ELR (cell line): ENCODE measurements at regions not wholly inside any gene's neighbourhood (a gene's known extent, or its start where the extent isn't known, plus 50 kb on each side); places are given as distances from the start of the nearest gene placed in this dataset.

Experiments used
- DNase-seq: peaks from one replicate; pipeline ENCODE4 v3.0.0-alpha.2; 2015; ENCODE audit warnings: low read depth

DNA sequence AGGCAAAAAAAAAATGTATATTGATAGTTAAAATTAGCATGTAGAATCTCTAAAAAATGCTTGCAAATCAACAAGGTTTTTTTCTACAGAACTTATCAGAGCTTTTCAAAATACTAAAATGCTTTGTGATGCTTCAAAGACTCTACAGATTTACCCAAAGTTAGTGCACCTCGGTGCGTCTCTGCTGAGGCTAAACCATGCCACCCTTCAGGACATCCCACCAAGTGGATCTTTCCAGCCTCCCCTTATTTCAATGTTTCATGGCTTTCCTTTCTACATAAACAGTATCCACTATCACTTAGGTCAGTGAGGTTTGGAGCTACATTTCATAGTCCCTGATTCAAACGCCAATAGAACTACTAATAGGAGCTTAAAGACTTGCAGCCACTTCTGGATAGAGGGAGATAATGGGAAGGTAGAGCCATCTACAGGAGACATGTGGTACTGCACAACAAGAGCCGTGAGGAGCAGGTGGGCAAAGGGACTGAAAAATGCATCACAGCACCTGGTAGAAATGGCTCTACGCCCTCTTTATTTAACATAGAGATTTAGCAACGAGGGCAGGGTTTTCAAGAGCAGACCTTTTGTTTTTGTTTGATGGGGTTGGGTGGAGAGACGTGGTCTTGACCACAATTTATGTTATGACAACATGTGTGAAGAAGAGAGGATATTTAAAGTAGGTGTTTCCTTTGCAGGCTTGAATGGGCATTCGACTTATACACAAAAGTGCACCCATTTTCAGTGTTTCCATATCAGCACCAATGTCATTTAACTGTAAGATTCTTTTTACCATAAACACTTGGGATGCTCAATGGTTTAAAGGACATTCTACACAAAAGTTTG, 56.1 kb upstream of the SLC35G4 start:
- peak; percentile 66 for DNase-seq

DNA sequence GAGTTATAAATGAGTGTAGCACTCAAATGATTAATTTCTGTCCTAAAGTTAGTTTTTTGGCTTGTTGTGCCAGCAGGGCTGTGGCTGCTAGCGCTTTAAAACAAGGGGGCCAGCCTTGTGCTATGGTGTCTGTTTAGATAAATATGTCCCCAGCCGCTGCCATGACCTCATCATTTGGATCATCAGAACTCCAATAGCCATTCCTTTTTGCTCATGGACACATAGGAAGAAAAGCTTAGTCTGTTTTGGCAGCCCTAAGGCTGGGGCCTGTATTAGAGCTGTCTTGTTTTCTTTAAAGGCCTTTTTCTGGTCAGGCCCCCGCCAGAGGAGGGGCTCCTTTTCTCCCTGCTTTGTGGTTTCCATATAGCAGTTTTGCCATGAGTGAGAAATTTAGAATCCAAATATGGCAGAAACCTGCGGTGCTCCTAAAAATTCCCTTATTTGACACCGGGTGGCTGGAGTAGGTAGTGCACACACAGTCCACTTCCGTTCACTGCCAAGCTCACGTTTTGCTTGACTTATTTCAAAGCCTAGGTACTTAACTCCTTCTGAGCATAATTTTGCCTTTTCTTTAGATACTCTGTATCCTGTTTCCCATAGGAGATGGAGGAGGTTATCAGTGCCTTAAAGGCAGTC, 60.4 kb upstream of the SLC35G4 start:
- no peak for DNase-seq

DNA sequence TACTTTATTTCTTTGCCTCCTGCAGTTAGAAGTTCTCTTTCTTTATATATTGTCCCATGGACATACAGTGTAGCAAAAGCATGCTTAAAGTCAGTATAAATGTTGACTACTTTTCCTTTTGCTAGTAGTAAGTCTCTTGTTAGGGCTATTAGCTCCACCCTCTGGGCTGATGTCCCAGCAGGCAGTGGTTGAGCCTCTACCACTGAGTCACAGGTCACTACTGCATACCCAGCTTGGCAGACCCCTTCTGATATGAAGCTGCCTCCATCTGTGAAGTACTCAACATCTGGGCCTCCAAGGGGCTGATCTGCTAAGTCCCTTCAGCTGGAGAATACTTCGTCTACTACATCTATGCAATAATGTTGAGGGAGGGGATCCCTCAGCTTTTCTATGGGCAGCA, 61.0 kb upstream of the SLC35G4 start:
- DNase-seq = no peak

DNA sequence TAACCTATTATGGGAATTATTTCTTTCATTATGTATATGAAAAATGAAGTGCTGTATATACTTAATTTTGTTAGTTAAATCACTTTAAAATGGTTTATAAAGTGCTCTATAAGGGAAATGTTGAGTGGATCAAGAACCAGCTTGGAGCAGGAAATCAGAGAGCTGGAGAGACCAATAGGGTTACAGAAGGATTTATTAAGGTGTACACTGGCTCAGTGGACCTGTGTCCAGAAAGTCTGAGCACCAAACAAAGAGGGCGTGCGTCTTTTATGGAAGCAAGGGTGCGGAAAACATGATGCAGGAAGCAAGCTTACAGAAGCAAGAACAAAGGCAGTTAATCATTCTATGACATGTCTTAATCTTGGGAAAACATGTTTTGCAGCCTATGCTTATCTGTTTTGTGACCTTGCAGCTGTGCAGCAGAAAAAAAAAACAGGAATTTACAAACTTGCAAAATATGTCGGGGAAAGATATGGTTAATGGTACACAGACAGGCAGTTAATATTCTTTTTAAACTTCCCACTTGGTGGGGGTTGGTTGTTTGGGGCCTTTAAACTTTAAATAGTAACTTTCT, 65.2 kb upstream of the SLC35G4 start:
- DNase-seq = no peak

GRCh38 chr18:11541179-11541578, 68.2 kb upstream of the SLC35G4 start:
- DNase-seq = no peak

- peak; percentile 28 for DNase-seq
These were observed 75.4 kb upstream of the SLC35G4 start for GRCh38 chr18:11533942-11534496.

- no peak for DNase-seq
These were observed 75.9 kb upstream of the SLC35G4 start for GRCh38 chr18:11533513-11533890.

GRCh38 chr18:11532758-11533512, 76.5 kb upstream of the SLC35G4 start:
- DNase-seq = no peak

DNA sequence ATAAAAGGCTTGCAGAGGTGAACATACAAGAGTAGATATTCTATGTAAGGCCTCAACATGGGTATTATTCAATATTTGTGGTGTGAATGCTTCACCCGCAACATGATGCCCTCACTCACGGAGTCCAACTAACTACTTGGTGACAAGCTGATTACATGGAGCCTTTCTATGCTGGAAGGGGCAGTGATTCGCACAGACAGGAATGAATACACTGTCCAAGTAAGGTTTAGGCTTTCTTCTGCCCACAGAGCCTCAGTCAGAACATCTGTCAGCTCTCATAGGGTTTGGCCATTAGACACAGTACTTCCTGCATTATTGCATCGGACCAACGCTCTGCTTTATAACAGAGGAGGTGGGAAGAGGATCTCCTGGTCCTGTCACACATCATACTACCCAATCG, 80.3 kb upstream of the SLC35G4 start:
- DNase-seq = no peak

GRCh38 chr18:11526675-11527074, 82.7 kb upstream of the SLC35G4 start:
- DNase-seq = no peak

GRCh38 chr18:11523804-11524203, 85.6 kb upstream of the SLC35G4 start:
- no peak for DNase-seq

- no peak for DNase-seq
These were observed 86.4 kb upstream of the SLC35G4 start for GRCh38 chr18:11522992-11523391.

DNA sequence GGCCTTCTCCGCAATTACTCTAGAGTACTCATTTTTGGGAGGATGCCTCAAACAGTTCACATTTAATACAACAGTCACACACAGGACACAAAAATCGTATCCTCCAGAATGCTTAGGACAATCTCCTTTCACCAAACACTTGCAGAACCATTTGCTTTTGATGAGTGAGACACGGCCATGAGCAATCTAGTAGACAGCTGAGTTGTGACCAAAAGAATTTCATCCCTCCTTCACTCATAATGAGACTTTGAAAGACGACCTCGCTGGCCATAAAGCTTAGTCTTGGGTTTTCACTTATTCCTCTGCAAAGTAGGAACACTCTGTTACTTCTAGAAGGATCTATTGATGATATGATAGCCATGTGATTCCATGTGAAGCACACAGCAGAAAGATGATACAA, 87.5 kb upstream of the SLC35G4 start:
- DNase-seq = no peak

GRCh38 chr18:11520536-11520935, 88.9 kb upstream of the SLC35G4 start:
- peak; percentile 20 for DNase-seq

DNA sequence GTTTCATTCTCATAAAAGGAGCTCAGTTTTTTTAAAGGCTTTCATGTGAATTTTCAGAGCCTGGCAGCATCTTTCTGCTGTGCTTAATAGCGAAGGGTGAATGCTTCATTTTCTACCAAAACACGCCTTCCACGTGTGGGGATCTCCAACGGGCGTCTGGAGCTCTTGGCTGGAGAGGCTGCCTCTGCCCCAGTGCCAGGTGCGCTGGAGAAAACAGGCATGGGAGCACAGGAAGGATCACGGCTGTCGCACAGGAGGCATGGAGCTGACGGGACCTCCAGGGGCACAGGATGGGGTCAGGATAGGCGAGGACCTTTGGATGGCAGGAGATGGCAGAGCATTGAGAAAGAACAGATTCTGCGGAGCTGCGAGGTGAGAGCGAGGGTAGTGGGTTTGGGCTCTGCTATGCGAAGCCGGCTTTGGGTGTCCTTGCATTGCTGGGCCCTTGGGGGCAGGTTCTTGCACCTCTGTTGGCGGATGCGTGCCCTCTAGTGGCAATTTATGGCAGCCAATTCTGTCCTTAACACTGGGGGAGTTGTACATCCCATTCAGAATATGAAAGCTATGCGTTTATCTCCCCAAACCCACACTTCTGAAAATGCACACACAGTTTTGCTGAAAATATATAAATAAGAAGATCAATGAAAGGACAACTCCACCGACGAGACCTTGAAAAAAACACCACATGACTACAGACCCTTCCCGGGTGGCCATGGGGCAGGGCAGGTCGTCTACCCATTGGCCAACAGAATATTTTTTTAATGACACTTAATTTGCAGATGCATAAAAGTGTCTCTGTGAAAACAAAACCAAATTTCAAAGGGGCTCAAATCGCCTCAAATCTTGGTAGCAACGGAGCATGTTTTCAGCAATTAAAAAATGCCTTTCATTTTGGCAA, 90.4 kb upstream of the SLC35G4 start:
- peak; percentile 73 for DNase-seq

GRCh38 chr18:11517704-11518103, 91.7 kb upstream of the SLC35G4 start:
- DNase-seq = no peak

- DNase-seq = no peak
These were observed 92.5 kb upstream of the SLC35G4 start for GRCh38 chr18:11516751-11517503.

DNA sequence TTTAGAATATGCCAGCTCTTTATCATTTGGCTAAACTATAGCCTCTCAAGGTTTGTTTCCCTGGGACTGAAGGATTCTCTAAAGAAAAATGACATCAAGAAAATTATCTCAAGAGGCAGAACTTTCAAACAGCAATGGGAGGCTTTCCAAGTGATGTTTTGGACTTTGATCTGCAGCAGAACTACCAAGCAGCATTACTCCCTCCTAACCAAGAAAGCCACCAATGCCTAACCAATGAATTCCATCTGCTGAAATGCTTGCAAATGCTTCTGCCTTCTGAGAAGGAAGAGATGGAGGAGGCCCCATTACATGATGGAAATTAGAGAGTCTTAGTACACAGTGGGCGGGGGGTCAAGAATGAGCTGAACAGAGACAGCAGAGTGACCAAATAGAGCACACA, 95.1 kb upstream of the SLC35G4 start:
- no peak for DNase-seq

DNA sequence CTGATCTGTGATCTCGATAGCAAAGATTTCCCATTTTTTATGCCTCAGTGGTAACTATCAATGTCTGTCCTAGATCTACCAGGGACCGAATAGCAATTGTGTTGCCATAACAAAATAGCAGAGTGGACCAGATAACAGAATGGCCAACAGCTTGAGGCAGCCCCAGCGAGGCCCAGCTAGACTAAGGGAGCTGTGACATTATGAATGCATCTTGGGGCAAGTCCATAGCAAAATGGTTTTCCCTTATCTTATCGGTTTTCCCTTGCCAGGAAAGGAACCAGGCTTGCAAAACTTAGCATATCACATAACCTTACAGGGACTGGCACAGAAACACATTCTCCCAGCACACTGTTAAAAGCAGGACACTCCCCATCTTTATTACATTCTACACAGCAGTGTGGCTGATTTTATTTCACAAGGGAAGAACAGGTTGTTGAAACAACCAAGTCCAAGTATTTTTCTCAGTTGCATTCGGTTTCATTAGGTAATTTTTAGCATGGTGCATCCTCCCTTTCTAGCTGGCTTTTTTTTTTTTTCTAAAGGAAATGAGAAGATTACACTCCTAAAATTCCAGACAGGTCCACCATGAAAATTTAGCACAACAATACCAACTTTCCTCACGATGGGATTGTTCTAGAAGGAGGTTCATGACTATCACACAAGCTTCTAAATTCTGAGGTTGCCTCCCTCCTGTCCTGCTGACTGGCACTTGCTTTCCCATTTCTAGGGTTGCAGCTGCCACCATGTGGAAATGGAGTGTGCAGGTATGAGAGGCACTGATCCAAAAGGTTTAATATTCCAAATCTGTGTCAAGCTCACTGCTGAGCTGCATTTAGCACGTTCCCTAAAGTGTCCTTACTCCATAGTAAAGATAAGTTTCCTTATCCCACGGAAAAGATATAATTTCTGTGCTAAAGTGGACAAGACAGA, 97.0 kb upstream of the SLC35G4 start:
- DNase-seq = peak; percentile 63
